Amniotic epithelial cell (primary cell): ENCODE measurements at regions not wholly inside any gene's neighbourhood (a gene's known extent, or its start where the extent isn't known, plus 50 kb on each side); places are given as distances from the start of the nearest gene placed in this dataset.

Source experiments
- DNase-seq: peaks from one replicate; pipeline ENCODE4 v3.0.0-alpha.2; 2010; ENCODE audit warnings: low read depth

DNA sequence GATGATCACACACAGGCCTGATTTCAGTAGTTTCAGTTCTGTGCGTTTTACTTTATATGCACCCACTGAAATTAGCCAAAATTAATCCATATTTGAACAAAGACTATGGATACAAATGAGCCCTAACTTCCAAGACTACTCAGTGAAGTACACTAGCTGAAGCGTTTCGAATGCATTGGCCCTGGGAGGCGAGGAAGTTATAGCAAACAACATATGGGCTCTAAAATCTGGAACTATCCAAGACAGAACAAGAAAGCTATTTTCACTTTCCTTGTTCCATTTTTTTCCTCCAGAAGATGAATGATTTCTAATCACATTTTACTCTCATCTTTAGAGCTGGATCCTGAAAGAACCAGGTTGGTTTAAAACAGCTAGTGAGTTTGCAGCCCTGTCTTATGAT, 399.4 kb upstream of the HNRNPA3 start:
- DNase-seq, result no peak

DNA sequence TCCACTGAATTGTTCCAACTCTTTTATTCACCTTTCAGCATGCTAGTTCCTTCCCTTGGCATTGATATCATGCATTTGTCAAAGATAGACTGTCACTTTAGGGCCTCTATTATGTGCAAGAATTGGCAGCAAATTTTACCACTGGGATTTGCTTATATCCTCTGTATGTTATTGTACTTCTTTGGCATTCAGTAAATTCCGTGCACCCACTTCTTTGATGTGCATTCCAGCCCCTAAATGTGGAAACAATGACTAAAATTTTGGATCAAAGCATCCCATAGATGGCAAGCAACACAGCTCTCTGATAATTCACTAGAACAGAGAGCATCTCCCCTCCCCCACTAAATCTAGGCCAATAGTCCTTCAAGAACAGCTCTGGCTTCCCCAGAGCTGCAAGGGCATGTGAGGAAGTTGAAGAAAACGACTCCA, 399.0 kb upstream of the HNRNPA3 start:
- DNase-seq, result no peak

DNA sequence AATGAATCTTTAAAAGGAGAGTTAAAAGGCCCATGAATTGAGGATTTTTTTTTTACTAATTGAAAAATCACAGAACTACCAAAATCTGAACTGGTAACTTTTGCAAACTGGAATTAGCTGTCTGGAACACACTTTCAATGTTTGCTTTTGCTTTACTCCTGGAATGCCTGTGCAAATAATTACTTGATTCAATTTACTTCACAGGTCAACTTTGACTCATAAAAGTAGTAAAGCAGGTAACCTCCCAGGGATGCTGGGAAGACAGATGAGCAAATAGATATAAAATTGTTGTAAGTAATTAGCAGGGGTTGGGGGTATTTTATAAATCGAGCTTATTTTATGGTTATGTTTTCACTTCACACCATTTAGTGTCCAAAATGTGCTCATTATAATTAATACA, 398.3 kb upstream of the HNRNPA3 start:
- no peak for DNase-seq

DNA sequence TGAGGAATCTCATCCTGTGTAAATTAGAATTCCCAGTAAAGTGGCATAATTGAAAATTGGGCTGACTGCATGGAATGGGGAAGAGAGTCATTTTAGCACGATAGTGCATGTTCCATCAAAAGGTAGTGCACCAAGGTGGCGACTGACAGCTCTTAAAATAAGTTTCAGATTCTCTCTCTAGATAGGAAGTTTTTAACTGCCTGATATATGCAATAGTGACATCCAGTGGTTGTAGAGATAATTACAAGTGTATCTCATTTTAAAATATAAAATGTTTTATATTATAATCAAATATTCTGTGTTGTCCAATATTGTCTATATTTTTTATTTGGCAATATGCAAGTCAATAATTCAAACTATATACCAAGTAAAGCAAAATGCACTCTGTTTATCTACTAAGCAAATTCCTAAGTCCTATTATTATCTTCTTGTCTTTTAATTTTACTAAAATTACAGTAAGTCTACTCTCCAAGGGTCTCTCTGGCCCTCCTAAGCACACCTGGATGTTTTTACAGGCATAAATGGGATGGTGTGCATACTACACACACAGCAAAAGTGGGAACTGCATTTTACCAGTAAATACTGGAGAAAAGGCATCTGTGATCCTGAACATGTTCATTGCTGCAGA, 397.7 kb upstream of the HNRNPA3 start:
- DNase-seq, result peak; percentile 20

GRCh38 chr2:176817061-176817565, 395.5 kb upstream of the HNRNPA3 start:
- DNase-seq, result peak; percentile 6

DNA sequence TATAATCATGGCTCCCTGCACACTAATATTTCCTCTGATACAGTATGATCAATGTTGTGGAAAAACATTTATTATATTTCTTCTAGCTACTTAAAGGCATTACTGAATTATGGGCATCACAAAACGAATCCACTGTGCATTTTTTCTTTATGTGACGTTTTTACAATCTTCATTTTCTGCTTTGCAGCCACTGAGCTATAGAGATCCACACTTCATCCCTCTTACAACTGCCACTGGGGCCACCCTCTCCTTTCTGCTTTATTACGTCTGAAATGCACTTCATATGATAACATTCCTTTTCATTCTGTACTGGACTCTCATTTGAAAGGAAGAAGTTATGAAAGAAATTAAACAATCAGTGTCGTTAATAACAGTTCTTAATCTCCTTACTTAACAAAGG, 394.5 kb upstream of the HNRNPA3 start:
- DNase-seq, result no peak

GRCh38 chr2:176818617-176819016, 394.0 kb upstream of the HNRNPA3 start:
- no peak for DNase-seq

DNA sequence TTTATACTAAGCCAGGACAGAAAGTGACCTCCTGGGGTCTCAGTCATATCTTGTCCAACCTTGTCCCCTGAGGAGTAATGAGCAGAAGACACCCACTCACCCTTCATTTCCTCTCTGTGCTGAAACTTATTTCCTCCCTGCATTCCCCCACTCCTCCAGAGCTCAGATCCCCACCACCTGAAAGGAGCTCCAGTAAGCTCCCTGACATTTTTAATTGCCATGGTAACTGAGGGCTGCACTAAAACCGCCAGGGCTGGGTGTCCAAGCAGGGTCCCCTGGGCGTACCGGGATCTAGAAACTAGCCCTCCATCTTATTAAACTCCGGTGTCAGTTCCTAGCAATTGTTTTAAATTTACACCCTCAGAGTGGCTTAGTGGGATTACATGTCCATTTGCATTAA, 393.3 kb upstream of the HNRNPA3 start:
- DNase-seq, result no peak

GRCh38 chr2:176820371-176820932, 392.1 kb upstream of the HNRNPA3 start:
- no peak for DNase-seq

- DNase-seq, result no peak
These were observed 391.2 kb upstream of the HNRNPA3 start for GRCh38 chr2:176821350-176821749.

DNA sequence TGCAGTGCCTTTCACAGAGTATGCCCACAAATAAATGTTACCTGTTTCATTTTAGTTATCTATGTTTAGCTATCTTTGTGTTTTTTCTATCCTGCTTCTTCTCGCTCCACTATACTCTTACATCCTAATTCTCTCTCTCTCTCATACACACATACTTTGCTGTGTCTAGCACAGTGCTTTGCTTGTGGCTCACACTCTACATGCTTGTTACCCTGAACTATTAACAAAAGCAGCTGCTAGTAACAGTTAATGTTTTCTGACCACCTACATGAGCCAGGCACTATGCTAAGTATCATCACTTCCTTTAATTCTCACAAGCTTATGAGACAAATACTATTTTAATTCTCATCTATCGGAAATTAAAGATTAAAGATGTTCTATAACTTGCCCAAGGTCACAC, 390.5 kb upstream of the HNRNPA3 start:
- no peak for DNase-seq

- no peak for DNase-seq
These were observed 386.2 kb upstream of the HNRNPA3 start for GRCh38 chr2:176826356-176826755.

DNA sequence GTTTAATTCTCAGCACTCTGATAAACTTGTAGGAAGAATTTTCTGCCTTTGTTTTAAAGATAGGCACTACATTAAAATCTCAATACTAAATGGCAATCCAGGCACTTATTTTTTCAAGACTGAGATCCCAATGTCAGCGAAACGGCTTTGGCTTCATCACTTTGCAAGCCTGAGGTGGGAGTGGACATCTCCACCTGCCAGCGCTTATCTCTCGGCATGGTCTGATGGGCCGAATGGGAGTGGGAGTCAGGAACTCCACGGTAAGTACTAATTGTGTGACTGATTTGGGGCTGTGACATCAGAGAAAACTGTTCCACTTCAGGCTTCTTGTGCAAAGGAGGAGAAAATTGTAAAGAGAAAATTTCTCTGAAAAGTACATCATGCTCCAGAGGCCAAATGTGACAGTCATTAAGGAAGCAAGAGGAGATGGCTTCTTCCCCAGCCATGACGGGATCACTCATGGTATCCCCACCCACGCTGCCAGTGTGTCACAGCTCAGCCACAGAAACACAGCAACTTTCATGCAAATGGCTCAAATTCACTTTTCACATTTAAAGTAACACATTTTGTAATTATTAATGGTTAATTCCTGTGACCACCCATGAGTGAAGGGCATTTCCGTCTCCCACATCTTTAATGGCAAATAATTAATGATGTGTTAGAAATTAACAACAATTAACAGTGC, 385.5 kb upstream of the HNRNPA3 start:
- no peak for DNase-seq

GRCh38 chr2:176830362-176830761, 382.2 kb upstream of the HNRNPA3 start:
- DNase-seq, result no peak

- no peak for DNase-seq
These were observed 380.5 kb upstream of the HNRNPA3 start for GRCh38 chr2:176832086-176832485.

- no peak for DNase-seq
These were observed 378.9 kb upstream of the HNRNPA3 start for GRCh38 chr2:176833671-176834070.

GRCh38 chr2:176834226-176834625, 378.4 kb upstream of the HNRNPA3 start:
- DNase-seq, result no peak

DNA sequence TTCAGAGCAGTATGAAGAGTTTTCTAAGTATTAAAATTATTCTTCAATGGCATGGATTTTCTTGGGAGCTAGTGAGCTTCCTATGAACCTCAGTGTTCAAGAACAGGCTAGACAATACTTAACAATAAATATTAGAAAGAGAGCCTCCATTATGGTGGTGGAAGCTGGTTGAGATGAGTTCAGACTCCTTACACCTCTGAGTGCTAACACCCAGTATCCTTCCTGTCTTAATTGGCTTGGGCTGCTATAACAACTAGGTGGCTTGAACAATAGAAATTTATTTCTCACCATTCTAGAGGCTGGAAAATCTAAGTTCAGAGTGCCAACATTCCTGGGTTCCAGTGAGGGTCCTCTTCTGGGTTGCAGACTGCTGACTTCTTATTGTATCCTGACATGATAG, 369.4 kb upstream of the HNRNPA3 start:
- DNase-seq, result no peak

DNA sequence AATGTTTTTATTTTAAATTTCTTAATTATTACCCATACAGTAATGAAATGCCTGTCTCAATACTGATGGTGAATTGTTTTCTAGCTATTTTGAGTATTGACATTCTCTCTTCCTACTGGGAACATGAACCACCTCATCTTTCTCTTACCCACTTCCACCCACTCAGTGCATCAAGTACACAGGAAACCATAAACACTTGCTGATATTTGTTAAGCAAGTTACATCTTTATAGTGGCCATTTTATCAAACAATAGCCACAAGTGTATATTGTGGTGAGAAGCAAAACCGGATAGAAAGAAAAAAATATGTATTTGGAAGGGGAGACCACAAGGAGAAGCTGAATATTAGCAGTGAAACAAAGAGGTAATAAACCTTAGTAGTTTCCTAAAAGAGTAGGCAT, 368.1 kb upstream of the HNRNPA3 start:
- DNase-seq, result no peak

- no peak for DNase-seq
These were observed 366.9 kb upstream of the HNRNPA3 start for GRCh38 chr2:176845718-176846117.

- DNase-seq, result no peak
These were observed 365.0 kb upstream of the HNRNPA3 start for GRCh38 chr2:176847575-176847974.

GRCh38 chr2:176848844-176849243, 363.8 kb upstream of the HNRNPA3 start:
- DNase-seq, result no peak

DNA sequence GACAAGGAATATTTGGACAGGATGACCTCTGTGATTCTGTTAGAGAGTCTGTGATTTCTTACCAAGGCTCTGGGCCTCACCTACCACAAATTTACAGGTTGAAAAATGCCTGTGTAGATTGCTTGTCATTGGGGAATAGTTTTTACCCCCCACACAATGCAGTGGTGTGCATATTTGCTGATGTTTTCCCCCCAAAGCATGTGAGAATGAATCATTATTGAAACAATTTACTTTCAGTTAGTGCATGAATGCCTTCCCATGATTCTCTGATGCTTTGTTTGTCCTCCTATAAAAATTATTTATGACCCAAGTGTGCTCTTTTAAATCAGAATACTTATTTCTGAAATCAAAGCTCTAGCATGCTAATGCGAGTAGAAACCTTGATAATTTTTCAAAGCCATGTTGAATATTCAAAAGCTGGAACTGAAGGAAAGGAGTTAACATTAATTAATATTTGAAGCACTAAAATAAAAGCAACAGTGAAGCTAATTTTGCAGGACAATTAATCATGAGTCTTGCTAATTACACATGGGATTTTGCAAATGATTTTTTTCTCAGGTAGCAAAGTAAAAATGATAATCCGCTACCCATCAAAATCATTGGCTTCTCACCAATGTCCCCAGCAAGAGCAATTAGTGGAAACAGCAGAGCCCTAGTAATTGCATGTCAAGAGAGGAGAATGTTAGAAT, 361.2 kb upstream of the HNRNPA3 start:
- DNase-seq, result no peak
